K562 (cell line): ENCODE measurements at regions not wholly inside any gene's neighbourhood (a gene's known extent, or its start where the extent isn't known, plus 50 kb on each side); places are given as distances from the start of the nearest gene placed in this dataset.

ENCODE experiments used
- BRD9 ChIP-seq: fragments of 450-650 bp; IDR thresholded peaks from 2 replicates; pipeline ENCODE4 v1.6.1; 2018; ENCODE audit warnings: low read depth; ENCODE audit not compliant: partially characterized antibody
- C11orf30 ChIP-seq: fragments of 450-650 bp; IDR thresholded peaks from 2 replicates; pipeline ENCODE4 v1.6.1; 2016; ENCODE audit warnings: low read depth, mild to moderate bottlenecking
- GMEB1 ChIP-seq: fragments of 250-450 bp; sonication (Bioruptor Pico); IDR thresholded peaks from 2 replicates; pipeline ENCODE4 v1.4.0; 2020; ENCODE audit warnings: mild to moderate bottlenecking
- GTF2E2 ChIP-seq: fragments of 200-800 bp; sonication (Bioruptor generic); IDR thresholded peaks from 2 replicates; pipeline ENCODE4 v1.6.1; 2016; ENCODE audit warnings: missing genetic modification characterization, missing compliant biosample characterization
- HMGXB4 ChIP-seq: sonication (generic); formaldehyde crosslinking; IDR thresholded peaks from 2 replicates; pipeline ENCODE4 v1.8.1; 2023; ENCODE audit warnings: mild to moderate bottlenecking, missing genetic modification reagents
- KLF13 ChIP-seq: fragments of 450-650 bp; IDR thresholded peaks from 2 replicates; pipeline ENCODE4 v1.6.1; 2016; ENCODE audit warnings: missing genetic modification characterization, low read depth, mild to moderate bottlenecking, missing compliant biosample characterization, moderate library complexity, borderline replicate concordance
- MCM2 ChIP-seq: fragments of 450-650 bp; IDR thresholded peaks from 2 replicates; pipeline ENCODE4 v1.6.1; 2017; ENCODE audit warnings: low read depth, mild to moderate bottlenecking
- MYC ChIP-seq, 2 experiments: fragments of 250-450 bp in 1 of 2; sonication (Bioruptor Pico) in 1 of 2; IDR thresholded peaks; 2 replicates each; pipeline versions ENCODE4 v1.5.1 to v1.6.1; 2012 to 2021; ENCODE audit warnings: low read depth in 2 of 2, borderline replicate concordance in 1 of 2, improper control_type of control experiment in 1 of 2, low read length in 1 of 2, mild to moderate bottlenecking in 1 of 2, moderate library complexity in 1 of 2
- NFIX ChIP-seq: fragments of 250-450 bp; sonication (Bioruptor Pico); IDR thresholded peaks from 2 replicates; pipeline ENCODE4 v1.4.0; 2020; ENCODE audit warnings: low read depth, mild to moderate bottlenecking, moderate library complexity
- SMAD1 ChIP-seq: fragments of 150-350 bp; IDR thresholded peaks from 2 replicates; pipeline ENCODE4 v1.6.1; 2014; ENCODE audit warnings: low read length, low read depth; ENCODE audit not compliant: partially characterized antibody
- TAF7 ChIP-seq: fragments of 450-650 bp; IDR thresholded peaks from 2 replicates; pipeline ENCODE4 v1.6.1; 2016; ENCODE audit warnings: missing genetic modification characterization, missing compliant biosample characterization
- TEAD2 ChIP-seq: fragments of 450-650 bp; IDR thresholded peaks from 2 replicates; pipeline ENCODE4 v1.6.1; 2016; ENCODE audit warnings: missing genetic modification characterization, control low read depth, missing compliant biosample characterization
- ZNF280A ChIP-seq: fragments of 450-650 bp; IDR thresholded peaks from 2 replicates; pipeline ENCODE4 v1.6.1; 2018; ENCODE audit warnings: mild to moderate bottlenecking, low read depth; ENCODE audit not compliant: partially characterized antibody
- ZNF347 ChIP-seq: fragments of 450-650 bp; formaldehyde crosslinking; IDR thresholded peaks from 2 replicates; pipeline ENCODE4 v1.4.0; 2020; ENCODE audit warnings: low read depth, mild to moderate bottlenecking, moderate library complexity

DNA sequence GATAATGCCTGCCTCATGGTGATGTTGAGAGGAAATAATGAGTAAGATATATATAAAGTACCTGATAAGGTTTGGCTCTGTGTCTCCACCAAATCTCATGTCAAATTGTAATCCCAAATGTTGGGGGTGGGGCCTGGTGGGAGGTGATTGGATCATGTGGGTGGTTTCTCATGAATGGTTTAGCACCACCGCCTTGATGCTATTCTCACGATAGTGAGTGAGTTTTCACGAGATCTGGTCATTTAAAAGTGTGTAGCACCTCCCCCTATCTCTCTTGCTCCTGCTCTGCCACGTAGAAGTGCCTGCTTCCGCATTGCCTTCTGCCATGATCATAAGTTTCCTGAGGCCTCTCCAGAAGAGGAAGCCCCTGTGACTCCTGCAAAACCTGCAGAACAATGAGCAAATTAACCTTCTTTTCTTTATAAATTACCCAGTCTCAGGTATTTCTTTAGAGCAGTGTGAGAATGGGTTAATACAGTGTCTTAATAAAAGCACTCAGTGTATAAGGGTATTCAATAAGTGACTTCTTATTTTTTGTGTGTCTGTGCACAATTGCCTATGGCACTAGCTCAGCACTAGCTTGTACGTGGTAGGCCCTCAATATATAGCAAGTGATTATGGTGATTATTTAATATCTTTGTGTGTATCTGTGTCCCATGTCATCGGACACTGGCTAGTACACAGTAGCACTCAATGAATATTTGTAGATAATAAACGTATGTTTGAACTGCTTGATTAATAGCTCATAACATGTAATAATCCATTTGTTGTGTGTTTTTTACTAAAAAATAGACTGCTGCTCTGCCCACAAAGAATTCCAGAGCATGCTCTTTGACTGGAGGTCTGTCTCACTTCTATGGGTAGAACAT lies 138.1 kb upstream of the LMNTD1 start (continued):
- TF ChIP-seq ZNF280A (no peak), HMGXB4 (CRISPR knock-in tag) (no peak), SMAD1 (peak; percentile 39), TAF7 (tag) (peak; percentile 58), MCM2 (no peak), NFIX (CRISPR knock-in tag) (no peak), C11orf30 (no peak), BRD9 (peak; percentile 73), GTF2E2 (tag) (peak; percentile 79; the same call in 1 of the 2 replicates), KLF13 (tag) (no peak), GMEB1 (no peak), ZNF347 (CRISPR knock-in tag) (no peak), TEAD2 (no peak), MYC (IDR thresholded peaks at IDR 0.05; ENCODE audit: low read depth, low read length) (0 out of 2 replicates have a peak, but pooled peaks have one; percentile 32), MYC (CRISPR knock-in tag; IDR thresholded peaks at IDR 0.05; ENCODE audit: borderline replicate concordance, low read depth) (0 out of 2 replicates have a peak, but pooled peaks have one; percentile 12)
